Stimulated activated CD8-positive, alpha-beta memory T cell treated with anti-CD3 and anti-CD28 coated beads, Interleukin-4, amount 100 ng/mL, for 48 hours (primary cell): ENCODE measurements at regions not wholly inside any gene's neighbourhood (a gene's known extent, or its start where the extent isn't known, plus 50 kb on each side); places are given as distances from the start of the nearest gene placed in this dataset.
"Not testable (repeated sequence)": the region's sequence is repeated elsewhere in the genome, so short reads cannot be mapped to it uniquely, and the experiment has no call there.

Source experiments
- DNase-seq: peaks from one replicate; pipeline ENCODE4 v3.0.0-alpha.2; 2020

DNA sequence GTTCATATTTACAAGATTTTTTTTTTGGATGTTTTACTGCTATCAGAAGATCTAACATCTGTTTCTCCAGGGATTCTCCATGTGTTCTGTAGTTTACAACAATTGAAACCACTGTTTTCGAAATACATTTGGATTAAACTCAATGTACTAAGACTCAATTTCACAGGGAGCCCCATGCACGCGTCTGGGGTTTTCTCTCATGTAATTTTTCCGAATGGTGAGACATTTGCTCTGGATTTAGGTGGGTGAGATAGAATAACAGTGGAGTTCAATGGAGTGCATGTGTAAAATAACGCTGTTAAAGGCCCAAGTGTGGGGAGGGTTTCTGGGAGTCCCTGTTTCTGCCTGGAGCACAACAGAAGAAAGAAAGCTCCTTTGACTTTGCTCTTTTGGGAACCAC is 330.3 kb downstream of the TSHZ3 start:
- DNase-seq = no peak

DNA sequence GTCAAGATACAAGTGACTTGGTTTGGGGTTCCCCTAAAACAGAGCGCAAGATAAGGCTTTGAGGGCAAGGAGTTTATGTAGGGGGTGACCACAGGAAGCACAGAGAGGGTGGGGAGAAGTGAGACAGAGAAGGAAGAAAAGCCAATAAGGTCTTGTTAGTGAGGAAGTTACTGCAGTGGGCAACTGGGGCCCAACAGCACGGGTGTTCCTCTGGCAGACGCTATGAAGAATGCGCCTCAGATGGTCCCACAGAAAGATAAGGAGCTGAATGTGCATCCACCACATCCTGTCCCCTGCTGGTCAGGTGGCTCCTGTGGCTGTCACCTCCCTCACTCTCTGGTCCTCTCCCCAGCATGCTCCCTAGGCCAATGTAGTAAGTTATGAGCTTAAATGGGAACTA is 333.5 kb downstream of the TSHZ3 start:
- no peak for DNase-seq

DNA sequence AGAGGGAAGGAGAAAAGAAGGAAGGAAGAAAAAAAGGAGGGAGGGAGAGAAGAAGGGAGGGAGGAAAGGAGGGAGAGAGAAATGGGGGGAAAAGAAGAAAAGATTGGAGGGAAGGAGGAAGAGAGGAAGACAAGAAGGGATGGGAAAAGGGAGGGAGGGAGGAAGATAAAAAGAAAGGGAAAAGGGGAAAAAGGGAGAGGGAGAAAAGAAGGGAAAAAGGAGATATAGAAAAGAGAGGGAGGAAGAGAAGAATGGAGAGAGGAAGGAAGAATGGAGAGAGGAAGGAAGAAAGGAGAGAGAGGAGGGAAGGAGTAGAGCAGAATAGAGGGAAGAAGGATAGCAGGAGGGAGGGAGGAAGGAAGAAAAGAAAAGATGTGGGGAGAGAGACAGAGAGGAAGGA is 334.6 kb downstream of the TSHZ3 start:
- DNase-seq = no peak

DNA sequence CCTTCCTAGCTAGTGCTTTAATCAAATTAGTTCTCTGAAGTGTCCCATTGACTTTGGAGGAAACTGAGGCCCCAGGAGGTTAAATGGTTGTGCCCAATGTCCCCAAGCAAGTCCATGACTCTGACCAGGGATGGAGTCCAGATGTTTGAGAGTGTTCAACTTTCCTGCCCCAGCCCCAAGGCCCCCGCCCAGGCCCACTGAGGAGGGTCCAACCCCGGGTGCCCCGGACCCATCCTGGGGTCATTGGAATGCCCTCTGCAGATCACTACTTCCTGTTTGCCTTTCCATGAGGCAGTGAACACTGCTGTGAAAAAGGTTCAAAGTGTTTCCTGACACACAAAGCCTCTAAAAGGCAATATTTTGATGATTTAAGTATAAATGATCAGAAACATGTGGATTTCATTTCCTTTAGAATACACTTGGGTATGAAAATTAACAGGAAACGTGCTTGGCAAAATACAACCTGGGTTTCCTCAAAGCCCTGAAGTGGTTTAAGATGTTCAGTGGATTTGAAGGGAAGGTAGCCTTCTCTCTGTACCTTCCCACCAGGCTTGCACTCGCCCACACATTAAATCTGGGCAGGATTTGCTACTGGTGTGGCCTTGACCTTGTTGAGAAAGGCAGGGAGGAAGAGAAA is 335.7 kb downstream of the TSHZ3 start:
- DNase-seq = no peak

DNA sequence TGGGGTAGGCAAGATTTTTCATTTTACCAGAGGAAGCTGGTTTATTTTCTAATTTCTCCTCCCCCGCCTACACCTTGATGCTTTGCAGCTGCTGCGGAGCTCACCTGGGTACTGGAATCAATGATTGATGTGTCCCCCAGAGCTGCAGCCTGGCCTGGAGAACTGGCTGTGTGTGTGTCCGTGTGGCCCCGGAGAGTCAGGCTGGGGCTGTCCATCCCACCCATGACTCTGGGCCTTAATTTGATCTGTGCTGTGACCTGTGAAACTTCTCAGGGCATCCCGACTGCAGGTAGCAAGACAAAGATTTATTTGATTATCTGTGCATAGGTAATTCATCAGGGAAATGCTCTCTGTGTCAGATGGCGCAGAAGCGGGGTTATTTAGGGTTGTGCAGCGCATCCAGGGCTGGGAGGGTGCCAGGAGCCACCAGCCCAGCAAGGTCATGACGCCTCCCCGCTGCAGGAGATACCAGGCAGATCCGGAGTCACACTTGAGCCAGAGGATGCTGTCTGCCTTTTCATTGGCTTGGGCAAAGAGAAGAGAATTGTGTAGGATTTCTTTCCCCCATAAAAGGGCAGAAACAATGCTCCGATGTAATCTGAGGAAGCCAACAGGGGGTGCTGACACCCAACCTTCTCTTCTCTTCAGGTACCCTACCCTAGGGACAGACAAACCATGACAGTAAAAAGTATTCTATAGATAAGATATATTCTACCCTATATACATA is 346.6 kb downstream of the TSHZ3 start:
- DNase-seq = no peak

DNA sequence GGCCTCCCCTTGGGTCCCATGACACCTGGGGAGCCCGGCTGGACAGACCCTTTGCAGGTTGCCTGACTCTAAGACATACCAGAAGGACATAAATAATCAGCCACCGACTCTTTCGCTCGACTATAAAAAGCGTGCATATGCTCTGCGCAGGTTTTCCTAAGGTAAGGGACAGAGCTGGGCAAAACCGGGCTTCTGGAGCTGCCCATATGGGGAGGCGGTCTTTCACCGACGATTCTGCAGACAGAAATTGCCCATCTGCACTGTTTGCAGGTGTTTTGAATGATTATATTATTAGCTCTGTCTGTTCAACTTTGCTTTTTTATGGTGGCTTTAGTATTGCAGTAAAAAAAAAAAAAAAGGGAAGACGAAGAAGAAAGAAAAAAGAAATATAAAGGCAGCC is 347.2 kb downstream of the TSHZ3 start:
- no peak for DNase-seq

DNA sequence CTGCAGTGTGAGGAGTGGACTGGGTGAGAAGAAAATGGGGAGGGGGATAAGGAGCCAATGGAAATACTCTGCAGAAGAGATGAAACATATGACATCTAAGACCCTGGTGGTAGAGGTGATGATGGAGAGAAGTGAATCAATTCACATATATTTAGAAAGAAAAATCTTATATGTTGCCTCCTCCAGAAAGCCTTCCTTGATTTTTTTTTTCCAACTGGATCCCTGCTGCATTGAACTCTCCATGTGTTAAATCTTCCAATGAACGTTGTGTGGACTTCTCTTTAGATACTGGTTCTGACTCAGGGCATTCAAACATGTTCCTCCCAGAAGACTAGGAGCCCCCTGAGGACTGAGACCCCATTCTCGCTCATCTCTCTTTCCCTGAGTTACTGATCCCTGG is 348.3 kb downstream of the TSHZ3 start:
- DNase-seq = no peak

DNA sequence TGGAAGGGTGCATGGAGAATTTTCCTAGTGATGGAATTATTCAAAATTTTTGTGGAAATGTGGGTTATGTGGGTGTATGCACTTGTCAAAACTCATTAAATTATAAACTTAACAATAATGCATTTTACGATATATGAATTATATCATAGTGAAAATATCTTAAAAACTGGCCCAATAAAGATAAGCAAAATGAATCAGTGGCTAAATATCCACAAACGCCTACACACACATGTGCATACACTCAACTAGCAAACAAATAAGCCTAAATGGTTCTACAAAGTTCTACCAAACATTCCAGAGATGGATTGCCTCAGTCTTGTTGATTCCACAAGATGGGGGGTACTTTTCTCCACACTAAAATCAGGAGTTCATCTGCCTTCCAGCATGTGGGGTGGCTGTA is 349.5 kb downstream of the TSHZ3 start:
- DNase-seq = no peak

DNA sequence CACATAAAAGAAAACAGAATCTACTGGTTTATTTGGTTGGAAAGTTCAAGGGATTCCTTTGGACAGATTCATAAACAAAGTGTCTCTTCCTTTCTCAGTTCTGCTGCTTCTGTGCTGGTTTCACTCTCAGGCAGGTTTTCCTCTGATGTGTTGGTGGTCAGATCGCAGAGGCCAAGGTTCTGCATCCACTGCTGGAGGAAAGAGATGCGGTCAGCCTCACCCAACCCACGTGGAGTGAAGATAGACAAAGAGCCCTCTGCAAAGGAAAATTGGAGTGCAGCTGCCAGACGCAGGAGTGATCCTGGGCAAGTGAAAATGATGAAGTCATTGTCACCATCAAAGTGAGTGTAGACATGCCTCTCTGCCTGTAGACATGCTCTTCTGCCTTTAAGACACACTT is 352.0 kb downstream of the TSHZ3 start:
- DNase-seq = no peak

DNA sequence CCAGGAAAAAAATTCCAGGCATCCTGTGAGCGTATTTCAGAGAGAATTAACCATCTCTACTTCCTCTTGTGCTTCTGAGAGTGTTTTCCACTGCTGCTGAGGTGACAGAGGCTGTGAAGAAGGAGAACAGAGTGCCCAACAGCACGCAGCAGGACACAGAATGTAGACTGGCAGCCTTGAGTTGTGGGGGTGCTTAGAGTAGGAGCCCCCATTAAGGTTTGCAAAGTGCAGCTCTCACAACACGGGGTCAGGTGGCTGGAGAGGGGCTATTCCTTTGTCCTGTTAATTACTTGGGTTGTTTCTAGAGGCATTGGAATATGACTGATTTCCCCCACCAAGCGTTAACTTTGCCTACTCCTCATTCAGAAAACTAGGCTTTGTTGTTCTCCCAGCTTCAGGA is 370.6 kb downstream of the TSHZ3 start:
- DNase-seq = no peak

DNA sequence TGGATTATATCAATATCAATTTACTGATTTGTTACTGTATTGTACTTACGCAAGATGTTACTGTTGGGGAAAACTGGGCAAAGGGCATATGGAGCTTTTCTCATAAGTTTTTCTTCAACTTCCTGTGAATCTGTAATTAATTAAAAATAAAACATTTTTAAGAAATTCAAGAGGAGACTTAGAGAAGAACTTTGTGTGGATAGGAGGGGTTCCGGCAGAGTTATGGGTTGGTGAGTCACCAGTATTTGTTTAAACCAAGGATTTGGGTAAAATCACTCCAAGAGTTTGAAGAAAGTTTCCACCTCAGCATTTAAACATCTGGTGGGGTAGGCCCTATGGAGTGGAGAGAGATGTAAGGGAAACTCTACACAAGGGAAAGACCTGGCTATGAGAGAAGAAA is 379.6 kb downstream of the TSHZ3 start:
- DNase-seq = no peak

DNA sequence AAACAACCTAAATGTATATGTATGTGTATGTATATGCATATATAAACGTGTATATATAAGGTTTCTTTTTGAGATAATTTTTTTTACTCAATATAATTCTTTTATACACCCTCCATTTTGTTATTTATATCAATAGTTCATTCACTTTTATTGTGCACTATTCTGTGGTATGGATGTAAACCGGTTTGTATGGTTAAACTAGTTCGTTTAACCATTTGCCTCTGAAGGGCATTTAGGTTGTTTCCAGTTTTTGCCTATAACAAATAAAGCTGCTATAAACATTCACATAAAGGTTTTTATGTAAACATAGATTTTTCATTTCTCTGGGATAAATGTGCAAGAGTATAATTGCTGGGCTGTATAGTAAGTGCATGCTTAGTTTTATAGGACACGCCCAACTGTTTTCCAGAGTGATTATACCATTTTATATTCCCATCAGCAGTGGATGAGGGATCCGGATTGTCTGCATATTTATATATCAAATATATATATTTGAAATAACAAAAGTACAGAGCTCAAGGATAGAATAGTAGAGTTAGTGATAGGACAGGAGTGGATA is 380.3 kb downstream of the TSHZ3 start:
- DNase-seq = no peak

DNA sequence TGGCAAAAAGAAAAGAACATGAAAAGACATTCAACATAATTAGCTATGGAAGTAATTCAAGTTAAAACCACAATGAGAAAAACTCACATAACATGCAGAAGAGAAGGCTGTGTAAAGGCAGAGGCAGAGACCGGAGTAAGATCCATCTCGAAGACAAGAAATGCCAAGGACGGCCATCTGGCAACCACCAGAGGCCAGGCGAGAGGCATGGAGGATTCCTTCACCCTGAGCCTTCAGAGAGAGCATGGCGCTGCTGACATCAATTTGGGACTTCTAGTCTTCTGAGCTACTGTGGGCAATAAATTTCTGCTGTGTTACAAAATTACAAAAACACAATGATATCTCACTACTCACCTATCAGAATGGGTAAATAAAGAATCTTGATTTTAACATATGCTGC is 381.0 kb downstream of the TSHZ3 start:
- no peak for DNase-seq

DNA sequence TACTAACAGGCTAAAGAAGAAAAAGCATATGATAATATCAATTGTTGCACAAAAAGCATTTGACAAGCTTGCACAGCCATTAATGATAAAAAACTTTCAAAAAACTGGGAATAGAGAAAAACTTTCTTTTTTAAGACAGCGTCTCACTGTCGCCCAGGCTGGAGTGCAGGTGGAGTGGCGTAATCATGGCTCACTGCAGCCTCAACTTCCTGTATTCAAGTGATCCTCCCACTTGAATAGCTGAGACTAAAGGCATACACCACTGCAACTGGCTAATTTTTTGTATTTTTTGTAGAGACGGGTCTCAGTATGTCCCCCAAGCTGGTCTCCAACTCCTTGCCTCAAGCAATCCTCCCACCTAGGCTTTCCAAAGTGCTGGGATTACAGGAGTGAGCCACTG is 382.8 kb downstream of the TSHZ3 start:
- no peak for DNase-seq

DNA sequence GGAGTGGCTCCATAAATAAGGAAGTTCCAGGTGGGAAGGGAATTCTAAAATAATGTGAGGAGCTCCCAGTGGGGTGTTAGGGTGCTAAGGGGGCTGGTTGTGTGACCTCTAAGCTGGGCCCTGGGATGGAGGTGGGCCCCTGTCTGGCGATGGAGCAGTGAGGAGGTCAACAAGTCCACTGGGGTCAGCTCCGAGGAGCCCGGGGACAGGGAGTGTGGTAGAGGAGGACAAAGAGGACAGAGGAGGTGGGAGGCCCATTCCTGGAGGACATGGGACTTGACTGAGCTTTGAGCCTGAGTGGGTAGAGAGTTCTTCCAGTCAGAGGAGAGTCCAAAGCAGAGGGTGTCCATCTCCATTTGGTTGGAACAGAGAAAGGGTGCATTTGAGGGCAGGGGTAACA is 390.2 kb downstream of the TSHZ3 start:
- no peak for DNase-seq

DNA sequence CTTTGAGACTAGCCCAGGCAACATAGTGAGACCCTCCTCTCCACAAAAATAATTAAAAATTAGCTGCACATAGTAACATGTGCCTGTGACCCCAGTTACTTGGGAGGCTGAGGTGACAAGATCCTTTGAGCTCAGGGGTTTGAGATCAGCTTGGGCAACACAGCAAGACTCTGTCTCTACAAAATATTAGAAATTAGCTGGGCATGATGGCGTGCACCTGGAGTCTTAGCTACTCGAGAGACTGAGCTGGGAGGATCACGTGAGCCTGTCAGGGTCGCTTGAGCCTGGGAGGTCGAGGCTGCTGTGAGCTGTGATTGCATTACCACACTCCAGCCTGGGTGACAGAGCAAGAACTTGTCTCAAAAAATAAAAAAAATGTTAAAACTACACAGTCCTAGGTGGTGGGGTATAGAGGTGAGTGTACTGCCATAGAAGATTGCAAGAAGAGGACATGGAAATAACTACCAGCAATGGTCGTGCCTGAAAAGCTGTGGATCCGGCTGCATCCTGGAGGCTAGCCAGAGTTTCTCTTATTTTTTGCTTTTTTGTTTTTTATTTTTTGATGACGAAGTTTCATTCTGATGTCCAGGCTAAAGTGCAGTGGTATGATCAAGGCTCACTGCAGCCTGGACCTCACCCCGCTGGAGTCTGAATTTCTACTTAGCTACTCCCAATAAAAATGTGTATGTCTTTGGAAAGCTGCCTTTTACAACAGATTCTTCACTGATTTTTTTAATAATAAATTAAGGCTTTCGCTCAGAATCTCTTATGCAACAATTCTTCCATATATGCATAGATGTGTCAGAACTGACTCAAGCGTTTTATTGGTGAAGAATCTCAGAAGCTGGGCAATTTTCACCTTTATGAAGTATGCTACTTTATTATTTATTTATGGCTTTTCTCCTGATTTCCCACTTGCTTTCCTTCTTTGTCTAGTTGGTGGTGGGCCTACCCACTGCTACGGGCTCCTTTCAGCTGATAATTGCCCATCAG is 393.8 kb downstream of the TSHZ3 start:
- DNase-seq = no peak

DNA sequence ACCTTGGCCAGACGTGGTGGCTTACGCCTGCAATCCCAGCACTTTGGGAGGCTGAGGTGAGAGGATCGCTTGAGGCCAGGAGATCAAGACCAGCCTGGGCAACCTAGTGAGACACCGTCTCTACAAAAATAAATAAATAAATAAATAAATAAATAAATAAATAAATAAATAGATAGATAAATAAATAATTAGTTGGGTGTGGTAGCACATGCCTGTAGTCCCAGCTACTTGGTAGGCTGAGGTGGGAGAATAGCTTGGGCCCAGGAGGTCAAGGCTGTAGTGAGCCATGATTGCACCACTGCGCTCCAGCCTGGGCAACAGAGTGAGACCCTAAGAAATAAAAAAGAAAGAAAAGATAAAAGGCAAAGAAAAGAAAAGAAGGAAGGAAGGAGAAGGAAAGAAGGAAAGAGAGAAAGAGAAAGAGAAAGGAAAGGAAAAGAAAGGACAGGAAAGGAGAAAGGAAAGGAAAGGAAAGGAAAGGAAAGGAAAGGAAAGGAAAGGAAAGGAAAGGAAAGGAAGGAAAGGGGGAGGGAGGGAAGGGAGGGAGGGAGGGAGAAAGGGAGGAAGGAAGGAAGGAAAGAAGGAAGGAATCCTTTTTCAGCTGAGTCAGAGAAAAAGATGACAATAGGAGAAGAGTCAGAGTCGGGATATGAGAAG is 404.8 kb downstream of the TSHZ3 start:
- DNase-seq = not testable (repeated sequence)

DNA sequence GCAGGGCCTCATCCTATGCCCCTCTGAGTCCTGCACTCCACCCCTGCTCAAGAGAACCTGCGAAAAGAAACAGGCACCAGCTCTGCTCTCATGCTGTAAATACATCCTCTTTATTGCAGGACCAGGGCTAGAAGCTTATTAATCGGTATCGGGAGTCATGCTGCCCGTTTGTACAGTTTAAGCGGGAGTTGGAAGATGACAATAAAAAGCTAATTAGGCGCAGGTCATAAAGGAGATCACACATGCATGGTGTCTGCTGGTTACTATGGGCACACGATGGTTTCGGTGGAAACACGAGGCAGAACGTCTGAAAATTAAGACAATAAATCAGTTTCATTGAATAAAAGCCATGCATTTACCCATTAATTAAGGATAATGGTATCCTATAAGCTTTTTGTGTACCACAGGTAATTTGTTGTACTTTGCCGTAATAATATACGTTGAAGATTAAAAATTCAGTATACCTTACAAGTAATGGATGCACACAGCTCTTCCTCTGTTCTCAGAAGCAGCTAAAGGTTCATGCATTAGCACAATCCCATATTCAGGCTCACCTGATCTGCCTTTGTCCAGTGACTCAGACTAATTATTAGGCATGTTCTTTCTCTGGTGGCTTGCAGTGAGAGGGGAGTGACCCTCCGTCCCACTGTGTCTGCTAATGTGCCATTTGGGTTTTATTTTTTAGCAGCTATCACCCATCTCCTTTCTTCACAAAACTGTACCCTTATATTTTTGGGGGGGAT is 406.0 kb downstream of the TSHZ3 start:
- DNase-seq = no peak

DNA sequence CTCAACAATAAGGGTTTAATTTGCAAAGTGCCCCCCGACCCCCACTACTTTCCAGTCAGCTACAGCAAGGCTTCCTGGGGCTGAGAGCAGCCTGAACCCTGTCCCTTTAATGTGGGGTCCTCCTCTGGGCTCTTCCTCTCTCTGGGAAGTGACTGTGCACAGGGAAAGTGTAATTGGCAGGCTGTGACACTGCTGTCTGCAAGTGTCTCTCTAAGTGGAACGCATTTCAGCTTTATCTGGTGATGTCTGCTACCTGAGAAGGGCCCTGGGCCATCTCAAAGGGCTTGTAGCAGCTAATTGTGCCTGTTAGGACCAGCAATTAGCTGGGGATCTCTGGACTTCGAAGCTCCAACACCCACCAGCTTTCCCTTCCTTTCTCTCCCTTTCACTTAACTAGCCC is 406.6 kb downstream of the TSHZ3 start:
- DNase-seq = no peak

DNA sequence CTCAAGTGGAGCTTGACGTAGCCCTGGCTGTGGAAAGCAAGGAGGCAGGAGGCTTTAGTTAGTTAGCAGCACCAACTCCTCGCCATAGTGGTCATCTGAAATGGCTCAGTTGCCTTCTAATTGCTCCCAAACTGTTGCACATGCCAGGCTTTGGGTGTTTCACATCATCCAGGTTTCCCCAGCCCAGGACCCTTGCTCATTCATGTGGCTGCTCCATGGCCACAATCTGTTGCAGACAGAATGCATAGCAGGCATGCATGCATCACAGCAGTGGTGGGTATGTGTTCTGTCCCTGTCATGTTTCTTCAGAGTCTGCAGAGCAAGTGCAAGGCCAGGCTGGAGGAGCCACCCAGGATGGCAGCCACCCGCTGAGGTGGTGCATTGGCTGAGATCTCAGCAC is 407.6 kb downstream of the TSHZ3 start:
- no peak for DNase-seq

DNA sequence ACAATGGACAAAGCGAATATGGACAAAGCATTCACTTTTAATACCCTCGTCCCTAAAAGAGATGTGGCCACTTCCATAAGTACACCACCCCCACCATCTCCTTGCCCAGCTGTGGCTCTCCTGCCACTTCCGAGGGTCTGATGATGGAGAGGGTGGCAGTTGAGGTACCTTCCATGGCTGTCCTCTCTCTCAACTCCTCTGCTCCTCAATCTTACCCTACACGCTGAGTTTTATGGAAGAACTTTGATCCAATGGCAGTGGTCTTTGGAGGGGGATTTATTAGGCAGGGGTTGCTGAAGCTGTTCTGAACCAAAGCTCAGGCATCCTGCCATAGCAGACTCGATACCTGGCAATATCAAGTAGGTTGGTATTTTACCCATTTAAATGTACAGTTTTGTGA is 413.0 kb downstream of the TSHZ3 start:
- no peak for DNase-seq

DNA sequence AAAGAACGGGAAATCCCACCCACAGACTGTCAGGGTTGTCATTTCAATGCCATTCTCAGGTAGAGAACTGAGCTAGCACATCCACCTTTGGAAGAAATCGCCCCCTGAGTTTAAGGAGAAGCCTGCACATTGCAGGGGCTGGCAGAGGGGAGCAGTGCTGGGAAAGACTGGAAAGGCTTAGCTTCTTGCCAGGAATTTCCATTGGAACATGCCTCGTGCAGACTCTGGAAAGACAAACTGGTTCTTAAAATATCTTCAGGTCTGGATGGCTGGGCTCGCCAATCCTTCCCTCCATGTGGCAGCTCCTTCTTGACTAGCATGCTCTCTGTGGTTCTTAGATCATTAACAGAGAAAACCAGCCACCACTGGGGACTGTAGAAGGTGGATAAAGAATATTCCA is 414.1 kb downstream of the TSHZ3 start:
- no peak for DNase-seq
